Endothelial cell of umbilical vein (primary cell): ENCODE measurements at regions not wholly inside any gene's neighbourhood (a gene's known extent, or its start where the extent isn't known, plus 50 kb on each side); places are given as distances from the start of the nearest gene placed in this dataset.

Source experiments
- BruUV-seq: library from RNA; stranded (reverse); fragments of 400-500 nt; replicated peaks from 2 replicates; lab custom pipeline; 2021; lab: Mats Ljungman, UMichigan
- CTCF ChIA-PET: fragments of 300-600, 350-600 bp; sonication (Branson Sonifier 250); formaldehyde crosslinking; loops from one replicate; lab custom pipeline; 2021; ENCODE audit warnings: antibody characterized with exemption, inconsistent platforms; lab: Charles Lee
- POLR2A ChIA-PET: fragments of 300-600, 350-600 bp; sonication (Branson Sonifier 250); formaldehyde crosslinking; loops from one replicate; lab custom pipeline; 2021; ENCODE audit warnings: antibody characterized with exemption, inconsistent platforms; lab: Charles Lee
- DNase-seq: peaks from one replicate; pipeline ENCODE4 v3.0.0-alpha.2; 2011; ENCODE audit warnings: low read depth, low spot score
- FAIRE-seq: peaks from 2 replicates; lab custom pipeline; 2011; peaks lifted over from hg19 to GRCh38; lab: Jason Lieb, UNC
- H2AFZ ChIP-seq: 2 replicates; pipeline ENCODE4 v1.6.0; 2012; ENCODE audit warnings: low read depth, low read length, control low read depth, inconsistent platforms
- H3K27ac ChIP-seq: 2 replicates; pipeline ENCODE4 v1.5.1; 2011; ENCODE audit warnings: low read depth, mild to moderate bottlenecking, control low read depth, low read length, moderate library complexity; ENCODE audit not compliant: insufficient read depth
- H3K27me3 ChIP-seq, 2 experiments: 2 replicates each; pipeline versions ENCODE4 v1.6.0 to v1.6.1; 2011; ENCODE audit warnings: low read length in 2 of 2, mixed read lengths in 1 of 2; ENCODE audit not compliant: control insufficient read depth in 2 of 2, insufficient read depth in 2 of 2
- H3K36me3 ChIP-seq, 2 experiments: 2 replicates in 1 of 2; 3 replicates in 1 of 2; pipeline ENCODE4 v1.5.1; 2011; ENCODE audit warnings: low read length in 2 of 2, mild to moderate bottlenecking in 1 of 2, moderate library complexity in 1 of 2; ENCODE audit not compliant: control insufficient read depth in 2 of 2, insufficient read depth in 2 of 2; ENCODE audit errors: extremely low read depth in 1 of 2
- H3K4me1 ChIP-seq: 3 replicates; pipeline ENCODE4 v1.5.1; 2011; ENCODE audit warnings: mild to moderate bottlenecking, low read length; ENCODE audit not compliant: control insufficient read depth, insufficient read depth; ENCODE audit errors: extremely low read depth
- H3K4me2 ChIP-seq: 2 replicates; pipeline ENCODE4 v1.6.1; 2011; ENCODE audit warnings: low read length, control low read depth, mixed read lengths; ENCODE audit not compliant: insufficient read depth
- H3K4me3 ChIP-seq, 3 experiments: fragments of 200-600 bp in 1 of 3; sonication (generic), shearing (Covaris generic) in 1 of 3; replicated peaks in 1 of 3; 2 replicates each; pipeline ENCODE4 v1.5.1; 2011 to 2016; ENCODE audit warnings: control low read depth in 3 of 3, low read length in 3 of 3, mild to moderate bottlenecking in 2 of 3, inconsistent platforms in 1 of 3, low read depth in 1 of 3, moderate library complexity in 1 of 3; ENCODE audit not compliant: insufficient read depth in 1 of 3
- H3K79me2 ChIP-seq: 2 replicates; pipeline ENCODE4 v1.6.0; 2012; ENCODE audit warnings: low read length, inconsistent platforms; ENCODE audit not compliant: control insufficient read depth, insufficient read depth
- H3K9ac ChIP-seq: replicated peaks from 2 replicates; pipeline ENCODE3; 2011; ENCODE audit warnings: low read length, control low read depth; ENCODE audit not compliant: insufficient read depth; ENCODE audit errors: extremely low read depth
- H3K9me1 ChIP-seq: replicated peaks from 3 replicates; pipeline ENCODE4 v1.6.0; 2011; ENCODE audit warnings: mild to moderate bottlenecking, low read length; ENCODE audit not compliant: control insufficient read depth, insufficient read depth; ENCODE audit errors: extremely low read depth
- H3K9me3 ChIP-seq: replicated peaks from 2 replicates; pipeline ENCODE4 v1.5.1; 2012; ENCODE audit warnings: low read length, inconsistent platforms; ENCODE audit not compliant: control insufficient read depth, insufficient read depth
- H4K20me1 ChIP-seq: replicated peaks from 2 replicates; pipeline ENCODE3; 2011; ENCODE audit warnings: mild to moderate bottlenecking, low read length; ENCODE audit not compliant: control insufficient read depth, insufficient read depth; ENCODE audit errors: extremely low read depth
- CTCF ChIP-seq, 2 donors: IDR thresholded peaks; 1 replicate in 1 of 2; 2 replicates in 1 of 2; pipeline ENCODE4 v1.5.1; 2011; ENCODE audit warnings: low read length in 2 of 2, mild to moderate bottlenecking in 2 of 2, moderate library complexity in 2 of 2, control low read depth in 1 of 2, inconsistent platforms in 1 of 2, low read depth in 1 of 2; ENCODE audit not compliant: insufficient read depth in 1 of 2; ENCODE audit errors: extremely low read depth in 1 of 2
- EZH2 ChIP-seq: IDR thresholded peaks from 2 replicates; pipeline ENCODE4 v1.6.1; 2012; ENCODE audit warnings: borderline replicate concordance, low read depth, mild to moderate bottlenecking, moderate library complexity, low read length, inconsistent platforms; ENCODE audit not compliant: severe bottlenecking
- FOS ChIP-seq: IDR thresholded peaks from 2 replicates; pipeline ENCODE4 v1.6.1; 2011; ENCODE audit warnings: mild to moderate bottlenecking, low read length, moderate library complexity, borderline replicate concordance; ENCODE audit not compliant: insufficient read depth
- GATA2 ChIP-seq: IDR thresholded peaks from 2 replicates; pipeline ENCODE4 v1.7.0; 2011; ENCODE audit warnings: low read depth, mild to moderate bottlenecking, moderate library complexity, mixed read lengths, low read length; ENCODE audit not compliant: insufficient read length, insufficient read depth
- JUN ChIP-seq: IDR thresholded peaks from 2 replicates; pipeline ENCODE4 v1.6.1; 2011; ENCODE audit warnings: borderline replicate concordance, low read depth; ENCODE audit not compliant: insufficient read length, insufficient read depth
- MAX ChIP-seq: IDR thresholded peaks from 2 replicates; pipeline ENCODE4 v1.6.1; 2011; ENCODE audit not compliant: insufficient read depth, insufficient read length
- MYC ChIP-seq: IDR thresholded peaks from one replicate; pipeline ENCODE4 v1.6.1; 2011; ENCODE audit warnings: mild to moderate bottlenecking, low read depth, low read length
- POLR2A ChIP-seq: IDR thresholded peaks from 2 replicates; pipeline ENCODE4 v1.6.1; 2012; ENCODE audit warnings: low read depth, mild to moderate bottlenecking, control low read depth, low read length
- POLR2AphosphoS5 ChIP-seq: IDR thresholded peaks from 2 replicates; pipeline ENCODE4 v1.6.1; 2012; ENCODE audit warnings: low read depth, mild to moderate bottlenecking, control low read depth, low read length, moderate library complexity; ENCODE audit not compliant: insufficient read depth
- dilution Hi-C: fragments of 300-500 bp; cut with MboI; formaldehyde crosslinking; loops from one replicate; pipeline ENCODE4 v1.15.0; 2019; ENCODE audit warnings: low sequenced_read_pairs; ENCODE audit not compliant: extremely low pct_ligation_motif_present
- intact Hi-C: fragments of 100-400 bp; cut with micrococcal nuclease; formaldehyde crosslinking; loops from one replicate; pipeline ENCODE4 v1.10.0; 2022

- FAIRE-seq = no peak
- H3K4me3 ChIP-seq = no peak overlapping the region
- no peak overlapping the region for H3K9ac ChIP-seq
- no peaks in the 10 kb centered on the region for H3K36me3 ChIP-seq
- no peaks in the 10 kb centered on the region for H4K20me1 ChIP-seq
- ChIA-PET CTCF (no interaction called here), POLR2A (no interaction called here)
- H3K4me1 ChIP-seq = no peaks in the 10 kb centered on the region
- no peak overlapping the region for H2AFZ ChIP-seq
- DNase-seq = no peak
- no peak for TF ChIP-seq GATA2
- TF ChIP-seq POLR2AphosphoS5 = no peak
- TF ChIP-seq JUN = no peak
- TF ChIP-seq POLR2A = no peak
- TF ChIP-seq EZH2 = no peak
- no peak for TF ChIP-seq MAX
- TF ChIP-seq MYC = no peak
- no peak for TF ChIP-seq CTCF (IDR thresholded peaks at IDR 0.05; ENCODE audit: extremely low read depth in 1 of 2, insufficient read depth in 1 of 2, low read depth in 1 of 2, low read length in 2 of 2)
- TF ChIP-seq FOS = no peak
- BruUV-seq = no TSS peak
- dilution Hi-C loops (no loop called here), intact Hi-C loops (no loop called here)
- no peaks in the 10 kb centered on the region for H3K27me3 ChIP-seq
- H3K9me1 ChIP-seq = no peaks in the 10 kb centered on the region
- H3K27ac ChIP-seq = no peak overlapping the region
- H3K9me3 ChIP-seq = no peaks in the 10 kb centered on the region
- no peak overlapping the region for H3K4me2 ChIP-seq
- H3K79me2 ChIP-seq = no peaks in the 10 kb centered on the region
These were observed 1933.6 kb upstream of the LRRTM1 start for GRCh38 chr2:82237994-82238662.
